HG03565 (cell line): ENCODE measurements at regions not wholly inside any gene's neighbourhood (a gene's known extent, or its start where the extent isn't known, plus 50 kb on each side); places are given as distances from the start of the nearest gene placed in this dataset.

Experiments
- ATAC-seq: cut with Tn5 transposase; IDR thresholded peaks from one replicate; pipeline ENCODE4 v1.9.1; 2021; ENCODE audit warnings: mild to moderate bottlenecking, moderate library complexity; ENCODE audit not compliant: unreplicated experiment

DNA sequence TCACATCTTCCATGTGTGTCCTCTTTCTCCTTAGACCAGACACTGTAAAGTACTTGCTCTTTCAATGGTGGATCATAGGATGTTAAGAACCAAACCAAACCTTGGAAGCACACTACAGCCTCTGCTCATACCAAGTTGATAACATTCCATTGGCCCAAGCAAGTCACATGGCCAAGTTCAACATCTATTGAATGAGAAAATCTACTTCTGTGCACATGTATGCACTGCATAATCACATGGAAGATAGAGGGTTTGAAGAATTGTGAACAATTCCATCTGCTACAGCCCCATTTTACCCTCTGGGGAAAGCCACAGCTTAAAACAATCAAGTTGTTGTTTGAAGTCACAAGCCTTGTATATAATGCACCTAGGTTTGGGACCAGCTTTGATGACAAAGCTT lies 68.2 kb downstream of the MFAP3 start:
- ATAC-seq, result no peak

DNA sequence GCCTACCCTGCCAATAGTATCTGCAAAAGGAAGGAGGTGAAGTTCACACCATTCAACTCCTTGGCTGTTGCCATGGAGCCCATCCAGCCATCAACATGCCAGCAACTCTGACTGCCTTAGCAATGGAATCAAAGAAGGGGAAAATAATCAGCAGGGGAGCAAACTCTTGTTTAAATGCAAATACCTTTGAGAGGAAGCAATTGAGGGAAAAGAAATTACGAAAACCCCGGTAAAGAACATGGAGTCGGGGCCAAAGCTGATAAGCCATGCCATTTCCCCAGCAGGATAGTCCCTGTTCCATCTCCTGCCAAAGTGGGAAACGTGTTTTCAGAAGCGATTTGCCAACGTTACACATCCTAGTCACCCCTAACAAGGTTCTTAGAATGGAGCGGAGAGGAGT lies 69.0 kb downstream of the MFAP3 start:
- ATAC-seq, result no peak

DNA sequence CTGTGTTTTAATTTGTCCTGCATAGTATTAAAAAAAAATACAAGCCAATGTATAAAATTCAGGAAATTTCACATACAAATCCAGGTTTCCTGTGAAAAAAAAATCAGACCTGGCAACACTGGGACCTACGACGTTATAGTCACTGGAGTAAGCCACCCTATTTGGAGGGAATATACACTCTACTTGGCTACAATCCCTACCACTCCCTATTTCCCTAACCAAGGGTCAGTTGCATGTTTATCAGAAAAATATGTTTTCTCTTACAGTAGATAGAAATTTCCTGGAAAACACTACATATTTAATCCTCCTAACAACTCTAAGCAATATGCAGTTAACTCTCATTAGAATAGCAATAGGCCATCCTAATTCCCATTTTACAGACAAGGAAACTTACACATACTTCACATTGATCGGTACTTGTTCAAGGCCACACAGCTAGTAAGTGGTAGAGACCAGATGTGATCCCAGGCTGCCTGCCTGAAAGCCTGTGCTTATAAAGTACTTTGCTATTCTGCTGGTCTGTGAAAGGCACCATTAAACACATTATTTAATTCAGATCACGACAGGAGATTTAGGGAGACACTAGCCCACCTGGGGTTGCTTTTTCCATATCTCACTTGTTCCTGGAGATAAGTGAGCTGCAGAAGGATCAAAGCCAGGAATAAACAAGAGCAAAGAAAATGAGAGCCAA lies 70.8 kb downstream of the MFAP3 start:
- no peak for ATAC-seq

DNA sequence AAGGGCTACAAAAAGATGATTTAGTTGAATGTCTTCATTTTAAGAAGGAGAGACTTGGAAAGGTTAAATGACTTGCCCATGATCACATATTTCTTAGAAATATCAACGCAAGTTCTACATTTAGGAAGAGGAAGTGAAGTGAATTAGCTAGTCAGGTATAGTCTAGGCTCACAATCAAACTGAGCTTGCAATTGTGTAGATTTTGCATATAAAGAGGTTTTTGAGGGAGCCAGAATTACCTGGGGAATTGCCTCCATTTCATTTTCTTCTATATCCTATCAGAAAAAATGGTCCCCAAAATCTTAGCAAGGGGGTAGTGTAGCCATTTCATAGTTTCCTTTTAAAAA lies 71.3 kb downstream of the MFAP3 start:
- ATAC-seq, result no peak

DNA sequence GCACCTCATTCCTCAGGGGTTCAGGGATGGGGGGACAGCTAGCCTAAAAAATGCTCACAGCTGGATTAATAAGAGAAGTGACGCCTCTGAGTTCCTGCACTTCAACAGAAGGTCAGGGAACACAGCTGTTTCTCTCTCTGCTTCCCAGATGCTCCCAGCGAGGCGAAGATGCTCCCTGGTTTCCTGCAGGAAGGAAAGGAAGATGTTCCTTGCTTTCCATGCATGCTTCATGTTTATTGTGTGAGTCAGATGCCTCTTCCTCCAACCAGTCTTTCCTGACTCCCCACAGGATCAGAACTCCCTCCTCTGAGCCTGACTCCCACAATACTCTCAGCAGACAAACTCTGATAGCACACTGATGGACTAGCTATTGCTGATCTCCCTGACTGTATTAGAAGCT lies 71.9 kb downstream of the MFAP3 start:
- ATAC-seq, result no peak

DNA sequence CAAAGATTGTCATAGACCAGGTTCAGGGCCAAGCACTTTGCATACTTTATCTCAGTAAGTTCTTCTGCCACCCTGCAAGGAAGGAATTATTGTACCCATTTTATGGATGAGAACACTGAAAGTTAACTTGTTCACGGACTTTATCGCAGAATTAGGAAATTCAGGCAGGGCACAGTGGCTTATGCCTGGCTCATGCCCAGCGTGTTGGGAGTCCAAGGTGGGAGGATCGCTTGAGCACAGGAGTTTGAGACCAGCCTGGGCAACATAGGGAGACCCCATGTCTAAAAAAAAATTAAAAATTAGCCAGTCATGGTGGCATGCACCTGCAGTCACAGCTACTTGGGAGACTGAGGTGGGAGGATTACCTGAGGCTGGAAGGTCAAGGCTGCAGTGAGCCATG lies 72.4 kb downstream of the MFAP3 start:
- ATAC-seq, result no peak

DNA sequence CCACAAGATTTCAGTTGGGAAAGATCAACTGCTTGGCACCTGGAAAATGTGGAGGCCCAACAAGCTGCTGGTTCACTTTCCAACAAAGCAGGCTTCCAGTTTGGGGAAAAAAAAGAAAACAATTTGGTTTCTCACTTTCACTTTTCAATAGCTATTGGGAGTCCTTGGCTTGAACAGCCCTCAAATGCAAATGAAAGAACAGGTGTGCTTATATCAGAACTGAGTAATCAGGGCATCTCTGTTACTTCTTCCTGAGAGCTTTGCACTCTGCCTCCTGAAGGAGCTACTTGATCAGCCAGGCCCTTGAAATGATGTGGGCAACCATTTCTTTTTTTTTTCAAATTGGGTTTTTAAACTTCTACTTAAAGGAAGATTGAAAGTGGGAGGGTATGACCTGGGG lies 73.5 kb downstream of the MFAP3 start:
- peak; percentile 55 for ATAC-seq

DNA sequence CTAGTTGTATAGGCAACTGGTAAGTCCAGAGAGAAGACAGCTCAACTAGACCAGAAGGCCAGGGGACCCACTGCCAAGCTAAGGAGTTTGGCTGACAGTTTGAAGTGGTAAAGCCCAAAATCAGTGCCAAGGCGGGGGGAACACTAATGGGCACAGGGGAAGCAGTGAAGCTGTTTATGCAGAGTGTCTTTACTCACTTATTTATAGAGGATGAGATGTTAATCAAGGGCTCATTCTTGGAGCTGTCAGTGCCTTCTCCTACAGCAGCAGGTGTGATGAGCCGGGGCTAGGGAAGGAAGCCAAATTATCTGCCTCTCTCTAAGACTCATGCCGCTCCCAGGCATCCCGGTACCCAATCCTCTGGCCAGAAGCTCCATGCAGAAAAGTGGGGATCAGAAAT lies 75.2 kb upstream of the GALNT10 start:
- no peak for ATAC-seq

DNA sequence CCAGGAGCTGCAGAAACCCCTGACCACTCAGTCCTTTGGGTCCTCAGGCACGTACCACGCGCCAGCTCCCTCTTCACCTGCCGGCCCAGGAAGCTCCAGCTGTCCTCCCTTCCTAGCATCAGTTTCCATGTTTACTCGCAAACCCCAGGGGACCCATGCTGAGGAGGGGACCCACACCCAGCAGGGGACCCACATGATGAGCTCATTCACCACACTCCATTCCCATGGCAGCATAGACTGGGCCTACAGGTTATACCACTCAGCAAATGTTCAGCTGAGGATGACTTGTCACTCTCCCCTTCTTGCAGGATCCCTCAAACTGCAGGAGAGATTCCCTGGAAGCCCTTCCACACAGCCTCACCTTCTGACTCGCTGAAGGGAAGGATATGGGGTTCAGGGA lies 73.5 kb upstream of the GALNT10 start:
- no peak for ATAC-seq

DNA sequence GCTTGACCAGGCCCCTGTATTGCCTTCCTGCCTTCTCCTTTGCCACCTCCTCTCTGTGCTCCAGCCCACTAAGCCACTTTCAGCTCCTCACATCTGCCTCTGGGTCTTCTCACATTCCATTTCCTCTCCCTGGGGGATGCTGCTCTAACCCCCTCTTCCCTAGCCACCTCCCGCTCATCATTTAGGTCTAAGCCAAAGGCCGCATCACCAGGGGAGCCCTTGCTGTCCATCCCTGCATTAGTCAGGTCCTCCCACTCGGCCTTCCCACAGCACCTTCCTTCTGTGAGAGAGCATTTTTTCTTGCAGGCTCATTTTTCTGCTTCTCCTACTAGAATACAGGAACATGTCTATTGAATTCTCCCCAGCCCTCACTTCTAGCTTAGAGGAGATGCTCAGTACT lies 72.6 kb upstream of the GALNT10 start:
- ATAC-seq, result no peak

DNA sequence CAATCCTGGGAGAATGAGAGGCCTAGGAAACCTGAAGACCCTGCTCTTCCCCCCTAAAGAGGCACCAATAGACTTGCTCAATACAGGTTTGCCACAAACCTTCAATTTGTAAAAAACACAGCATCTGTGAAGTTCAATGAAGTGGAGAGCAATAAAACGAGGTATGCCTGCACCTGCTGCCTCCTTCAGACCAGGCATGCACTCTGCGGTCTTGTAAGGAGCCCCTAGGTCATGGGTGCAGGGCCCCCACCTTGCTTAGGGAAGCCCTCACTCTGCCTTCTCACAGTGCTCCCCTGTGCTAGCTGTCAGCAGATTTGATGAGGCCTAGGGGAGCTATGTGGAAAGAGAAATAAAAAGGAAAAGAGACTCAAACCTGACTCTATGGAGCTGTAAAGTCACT lies 72.1 kb upstream of the GALNT10 start:
- no peak for ATAC-seq

DNA sequence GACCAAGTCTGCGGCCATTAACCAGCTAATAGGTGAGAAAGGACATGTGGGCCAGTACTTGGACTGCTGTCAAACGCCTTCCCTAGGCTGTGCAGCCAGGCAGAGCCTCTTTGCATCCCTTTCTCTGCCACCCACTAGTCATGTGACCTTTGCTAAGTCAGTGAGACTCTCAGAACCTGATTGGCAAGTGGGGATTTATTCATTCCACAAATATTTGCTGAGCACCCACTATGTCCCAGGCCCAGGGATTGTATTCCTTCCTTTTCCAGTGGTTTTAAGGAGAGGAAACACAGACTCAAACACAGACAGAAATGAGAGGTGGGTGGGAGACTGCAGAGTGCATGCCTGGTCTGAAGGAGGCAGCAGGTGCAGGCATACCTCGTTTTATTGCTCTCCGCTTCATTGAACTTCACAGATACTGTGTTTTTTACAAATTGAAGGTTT lies 71.6 kb upstream of the GALNT10 start:
- ATAC-seq, result no peak

DNA sequence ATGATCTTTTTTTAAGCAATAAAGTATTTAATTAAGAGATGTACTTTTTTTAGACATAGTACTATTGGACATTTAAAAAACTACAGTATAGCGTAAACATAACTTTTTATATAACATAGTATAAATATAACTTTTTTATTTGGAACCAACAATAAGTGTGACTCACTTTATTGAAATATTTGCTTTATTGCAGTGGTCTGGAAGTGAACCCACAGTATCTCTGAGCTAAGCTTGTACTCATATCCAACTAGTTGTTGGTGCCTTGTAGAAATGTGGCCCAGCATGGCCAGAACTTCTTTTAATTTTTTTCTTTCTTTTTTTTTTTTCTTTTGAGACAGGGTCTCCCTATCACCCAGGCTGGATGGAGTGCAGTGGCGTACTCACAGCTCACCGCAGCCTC lies 61.5 kb upstream of the GALNT10 start:
- no peak for ATAC-seq

DNA sequence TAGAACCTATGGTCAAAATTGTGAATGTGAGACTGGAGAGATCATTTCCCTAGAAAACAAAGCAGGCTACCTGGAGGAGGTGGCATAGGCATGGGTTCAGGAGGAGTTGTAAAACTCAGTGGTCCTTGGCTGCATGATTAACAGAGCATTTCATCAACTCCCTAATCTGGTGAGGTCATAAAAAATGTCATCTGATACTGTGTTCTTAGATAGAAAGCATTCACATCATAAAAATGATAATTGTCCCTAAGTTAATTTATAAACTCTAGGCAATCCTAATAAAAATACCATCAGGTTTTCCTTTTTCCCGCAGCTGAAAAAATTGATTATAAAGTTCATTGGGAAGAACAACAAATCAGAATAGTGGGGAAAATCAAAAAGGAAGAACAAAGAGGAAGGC lies 60.6 kb upstream of the GALNT10 start:
- ATAC-seq, result no peak

DNA sequence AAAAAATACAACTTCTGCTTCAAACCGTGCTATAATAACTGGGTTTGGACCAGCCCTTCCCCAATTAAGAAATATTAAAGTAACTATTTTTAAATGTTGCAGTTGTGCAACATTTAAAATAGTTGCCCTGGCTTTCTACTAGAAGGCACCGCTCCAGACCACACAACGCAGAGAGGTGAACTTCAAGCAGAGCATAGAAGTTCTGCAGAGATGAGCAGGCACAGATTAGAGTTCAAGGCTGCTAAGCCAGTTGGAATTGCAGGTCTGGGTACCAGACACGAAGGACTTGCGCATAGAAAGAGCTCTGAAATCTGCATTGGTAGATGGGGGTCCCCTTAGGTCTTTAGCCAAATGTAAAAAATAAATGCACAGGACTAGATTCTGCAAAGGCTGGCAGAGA lies 58.7 kb upstream of the GALNT10 start:
- no peak for ATAC-seq

DNA sequence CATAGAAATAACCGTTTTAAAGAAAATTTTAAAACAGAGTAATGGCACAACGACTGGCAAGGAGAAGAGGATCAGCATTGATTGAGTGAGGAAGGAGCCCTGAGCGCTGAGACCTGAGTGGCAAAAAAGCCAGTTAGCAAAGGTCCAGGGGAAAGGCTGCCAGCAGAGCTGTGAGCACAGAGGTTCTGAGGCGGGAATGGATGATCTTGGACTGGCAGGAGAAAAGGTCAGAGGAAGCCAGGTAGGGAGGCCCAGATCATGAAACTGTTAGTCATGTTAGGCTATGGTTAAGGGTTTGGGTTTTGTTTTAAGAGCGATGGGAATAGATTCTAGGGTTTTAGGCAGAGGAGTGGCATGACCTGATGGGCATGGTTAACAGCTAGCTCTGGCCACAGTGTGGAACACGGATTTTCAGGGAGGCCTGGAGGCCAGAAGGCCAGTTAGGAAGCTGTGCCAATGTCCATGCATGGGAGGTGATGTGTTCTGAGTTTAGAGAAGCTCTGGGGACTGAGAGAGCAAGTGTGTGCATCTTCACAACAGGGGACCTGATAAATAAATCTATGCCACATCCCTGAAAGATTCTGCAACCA lies 57.7 kb upstream of the GALNT10 start:
- ATAC-seq, result no peak

DNA sequence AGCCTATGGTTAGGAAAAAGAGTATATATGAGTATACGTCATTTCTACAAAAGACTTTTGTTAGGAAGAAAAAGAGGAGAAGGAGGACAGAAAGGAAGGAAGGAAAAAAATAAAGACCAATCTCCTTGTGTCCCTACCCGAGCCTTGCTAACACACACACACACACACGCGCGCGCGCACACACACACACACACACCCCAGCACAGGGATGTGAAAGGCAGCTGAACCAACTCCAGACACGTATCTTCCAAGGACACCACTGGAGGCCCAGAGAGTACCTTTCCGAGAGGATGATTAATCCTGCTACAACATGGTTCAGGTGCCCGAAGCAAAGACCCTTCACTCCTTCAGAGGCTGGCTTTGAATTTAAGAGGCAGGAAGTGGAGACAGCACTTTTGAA lies 56.9 kb upstream of the GALNT10 start:
- ATAC-seq, result no peak

DNA sequence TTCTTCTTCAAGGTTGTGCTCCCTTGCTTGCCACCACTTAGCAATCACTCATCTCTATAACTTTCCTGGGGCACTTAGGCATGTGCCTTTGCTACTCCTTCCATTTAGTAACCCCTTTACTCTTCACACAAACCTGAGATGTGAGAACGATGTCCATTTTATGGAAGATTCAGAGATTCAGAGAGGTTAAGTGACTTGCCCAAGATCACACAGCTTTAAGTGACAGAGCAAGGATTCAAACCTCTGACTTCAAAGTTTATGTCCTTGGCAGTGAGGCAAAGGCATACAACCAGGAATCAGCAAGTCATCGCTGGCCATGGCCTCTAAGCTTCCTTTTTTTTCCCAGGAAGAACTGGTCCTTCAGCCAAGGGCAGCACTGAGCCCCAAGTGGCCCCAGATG lies 56.0 kb upstream of the GALNT10 start:
- no peak for ATAC-seq

DNA sequence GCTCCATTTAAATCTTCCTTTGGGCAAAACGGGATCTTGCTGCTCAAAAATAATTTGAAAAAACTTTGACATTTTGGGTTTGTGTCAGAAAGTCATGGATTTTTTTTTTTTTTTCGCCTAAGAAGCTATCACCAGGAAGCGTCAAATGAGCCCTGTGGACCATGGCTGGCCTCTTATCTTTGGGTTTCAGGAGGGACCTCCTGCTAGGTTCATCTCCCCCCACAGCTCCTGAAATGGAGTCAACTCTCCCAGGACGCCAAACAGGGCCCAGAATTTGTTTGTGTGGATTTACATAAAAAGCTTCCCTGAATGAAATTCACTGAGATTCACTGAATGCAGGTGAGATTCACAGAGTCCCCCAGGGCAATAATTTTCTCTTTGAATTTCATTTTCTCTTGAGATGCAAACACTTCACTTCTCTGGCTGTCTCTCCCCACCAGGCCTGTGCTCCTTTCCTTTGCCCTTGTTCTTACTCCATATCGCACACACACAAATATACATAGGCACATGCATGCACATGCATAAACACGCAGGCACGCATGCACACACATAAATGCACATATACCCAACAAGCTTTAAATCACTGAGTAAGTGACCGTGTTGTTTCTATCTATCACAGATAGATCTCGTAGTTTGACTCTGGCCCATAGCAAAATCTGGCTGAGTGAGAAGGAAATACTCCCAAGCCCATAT lies 55.3 kb upstream of the GALNT10 start:
- ATAC-seq, result no peak

DNA sequence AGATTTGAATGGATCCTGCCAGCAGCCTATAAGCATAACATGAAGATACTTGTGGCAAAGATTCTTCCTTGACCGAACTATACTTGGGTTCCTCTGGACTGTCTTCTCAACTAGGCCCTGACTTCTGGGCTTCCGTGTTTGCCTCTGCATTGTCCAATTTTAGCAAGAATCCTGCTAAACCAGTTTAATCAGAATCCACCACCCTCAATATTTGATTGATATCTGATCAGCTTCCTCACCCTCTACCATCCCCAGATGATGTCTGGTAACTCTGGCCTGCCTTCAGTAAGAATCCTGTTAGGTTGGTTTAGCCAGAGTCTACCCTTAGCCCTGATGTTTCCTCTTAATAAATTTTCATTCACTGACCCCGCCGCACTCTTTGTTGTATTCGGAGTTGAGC lies 54.4 kb upstream of the GALNT10 start:
- no peak for ATAC-seq

DNA sequence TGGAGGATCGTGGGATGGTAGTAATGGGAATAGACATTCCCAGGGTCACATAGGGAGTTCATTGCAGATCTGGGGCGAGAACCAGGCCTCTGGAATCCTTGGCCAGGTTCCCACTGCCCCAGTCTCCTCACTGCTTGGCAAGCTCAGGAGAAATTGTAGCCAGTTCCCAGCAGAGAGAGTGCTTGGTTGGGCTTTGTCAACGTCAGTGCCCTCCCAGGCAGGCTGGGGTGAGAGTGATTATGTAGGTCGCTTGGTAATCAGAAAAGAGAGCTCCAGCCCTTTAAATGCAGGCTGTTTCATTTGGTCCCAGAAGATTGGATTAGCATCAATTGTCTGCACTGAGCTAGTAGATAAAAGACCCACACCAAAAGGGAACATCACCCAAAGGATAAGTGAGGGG lies 51.8 kb upstream of the GALNT10 start:
- ATAC-seq, result no peak

DNA sequence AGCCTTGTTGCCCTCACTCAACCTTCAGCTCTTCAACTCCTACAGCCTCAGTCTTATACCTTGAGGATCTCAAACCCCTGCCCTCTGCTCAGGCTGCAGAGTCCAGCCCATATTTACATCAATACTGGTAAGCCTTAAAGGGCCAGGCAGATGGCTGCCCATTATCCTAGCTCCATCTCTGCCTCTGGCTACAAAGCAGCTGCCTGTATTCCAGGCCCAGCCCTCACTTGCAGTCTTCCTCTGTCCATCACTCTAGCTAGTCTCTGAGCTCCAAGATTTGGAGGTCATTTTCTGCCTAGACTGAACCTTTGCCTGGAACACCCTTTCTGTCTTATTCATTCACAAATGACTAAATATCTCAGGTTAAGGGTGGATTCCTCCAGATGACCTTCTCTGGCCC lies 50.2 kb upstream of the GALNT10 start:
- no peak for ATAC-seq
